Panc1 (cell line): ENCODE measurements at regions not wholly inside any gene's neighbourhood (a gene's known extent, or its start where the extent isn't known, plus 50 kb on each side); places are given as distances from the start of the nearest gene placed in this dataset.

ENCODE experiments used
- CTCF ChIP-seq: fragments of 450-650 bp; IDR thresholded peaks from 2 replicates; pipeline ENCODE4 v1.5.1; 2017; ENCODE audit warnings: mild to moderate bottlenecking
- SIN3A ChIP-seq: IDR thresholded peaks from 2 replicates; pipeline ENCODE4 v1.6.1; 2012; ENCODE audit warnings: low read depth, mild to moderate bottlenecking, low read length, moderate library complexity, borderline replicate concordance; ENCODE audit not compliant: insufficient read depth

- TF ChIP-seq SIN3A (no peak), CTCF (no peak)
Observed at GRCh38 chr10:44577533-44577932, 192.6 kb upstream of the CXCL12 start.
